ENCODE measurements at regions not wholly inside any gene's neighbourhood (a gene's known extent, or its start where the extent isn't known, plus 50 kb on each side); places are given as distances from the start of the nearest gene placed in this dataset.

GRCh38 chr20:21812379-21812778 is 106.9 kb downstream of the PAX1 start:
- Histone ChIP-seq H3K4me3 (no peak overlapping the region), H3K27ac (no peak overlapping the region)
- TF ChIP-seq CTCF (IDR thresholded peaks at IDR 0.05): no peak
- DNase-seq (ENCODE audit: low spot score): no peak

DNA sequence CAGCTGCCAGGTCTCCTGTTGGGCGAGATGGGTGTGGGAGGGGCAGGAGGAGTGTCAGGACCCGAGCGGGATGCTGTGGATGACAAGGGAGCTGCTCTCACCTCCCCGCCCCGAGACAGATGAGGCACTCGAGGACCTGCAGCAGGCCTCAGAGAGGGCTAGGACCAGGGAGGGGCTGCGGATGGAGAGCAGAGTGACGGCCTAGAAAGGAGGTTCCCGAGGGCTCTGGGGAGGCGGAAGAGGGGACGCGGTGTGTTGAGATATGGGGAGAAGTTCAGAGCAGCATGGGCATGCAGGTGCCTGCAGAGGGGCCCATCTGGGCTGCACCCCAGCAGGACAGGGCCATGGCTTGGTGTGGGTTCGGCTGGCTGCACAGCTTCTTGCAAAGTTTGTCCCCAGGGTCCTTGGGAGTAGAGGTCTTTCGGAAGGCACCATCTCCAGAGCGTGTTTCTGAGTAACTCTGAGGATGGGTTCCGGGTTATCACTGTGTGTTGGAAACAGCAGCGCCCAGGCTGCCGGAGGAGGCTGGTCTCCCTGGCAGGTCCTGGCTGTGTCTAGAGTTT is 104.6 kb downstream of the PAX1 start:
- no peak overlapping the region for H3K4me3 ChIP-seq
- DNase-seq (ENCODE audit: low spot score): peak; percentile 52
- TF ChIP-seq CTCF (IDR thresholded peaks at IDR 0.05): no peak

DNA sequence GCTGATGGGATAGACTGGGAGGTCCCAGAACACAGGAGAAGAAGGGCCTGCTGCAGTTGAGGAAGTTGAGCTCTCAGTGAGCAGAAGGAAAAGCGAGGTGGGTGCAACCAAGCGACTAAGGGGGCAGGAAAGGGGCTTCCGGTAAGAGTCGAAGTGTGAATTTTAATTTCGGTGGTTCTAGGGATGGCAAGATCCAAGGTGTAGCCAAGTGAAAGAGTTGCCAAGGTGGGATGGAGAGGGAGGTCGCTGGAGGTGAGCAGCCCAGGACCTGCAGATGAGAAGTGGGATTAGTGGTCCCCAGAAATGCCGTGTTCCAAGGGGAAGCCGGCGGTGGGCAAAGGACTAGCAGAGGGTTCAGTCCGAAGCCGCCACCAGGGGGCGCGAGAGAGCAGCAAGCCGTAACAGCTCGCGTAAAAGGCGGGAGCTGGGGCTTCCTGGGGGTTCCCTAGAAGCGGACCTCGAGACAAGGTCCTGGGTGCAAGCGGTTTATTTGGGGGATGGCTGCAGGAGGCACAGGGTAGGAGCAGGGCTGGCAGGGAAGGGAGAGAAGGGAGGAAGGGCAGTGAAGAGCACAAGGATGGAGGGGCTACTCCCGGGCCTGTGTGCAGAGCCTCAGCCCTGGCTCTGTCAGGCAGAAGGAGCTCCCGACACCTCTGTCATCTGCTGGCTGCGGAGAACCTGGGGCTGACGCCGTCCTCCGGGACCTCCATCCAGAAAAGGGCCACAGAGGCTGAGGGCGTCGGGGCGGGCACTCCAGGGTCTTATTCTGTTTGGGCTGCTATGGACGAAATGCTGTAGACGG is 103.6 kb downstream of the PAX1 start:
- H3K27ac ChIP-seq: no peak overlapping the region
- TF ChIP-seq CTCF (IDR thresholded peaks at IDR 0.05): peak; percentile 47
- peak; percentile 60 for DNase-seq (ENCODE audit: low spot score)
- H3K4me3 ChIP-seq: no peak overlapping the region

More for the DNA sequence above, 104.6 kb downstream of the PAX1 start:
- no peak overlapping the region for H3K27ac ChIP-seq

GRCh38 chr20:21808139-21808538 is 102.7 kb downstream of the PAX1 start:
- peak; percentile 26 for DNase-seq (ENCODE audit: low spot score)
- Histone ChIP-seq H3K4me3 (no peak overlapping the region), H3K27ac (no peak overlapping the region)
- TF ChIP-seq CTCF (IDR thresholded peaks at IDR 0.05): no peak

DNA sequence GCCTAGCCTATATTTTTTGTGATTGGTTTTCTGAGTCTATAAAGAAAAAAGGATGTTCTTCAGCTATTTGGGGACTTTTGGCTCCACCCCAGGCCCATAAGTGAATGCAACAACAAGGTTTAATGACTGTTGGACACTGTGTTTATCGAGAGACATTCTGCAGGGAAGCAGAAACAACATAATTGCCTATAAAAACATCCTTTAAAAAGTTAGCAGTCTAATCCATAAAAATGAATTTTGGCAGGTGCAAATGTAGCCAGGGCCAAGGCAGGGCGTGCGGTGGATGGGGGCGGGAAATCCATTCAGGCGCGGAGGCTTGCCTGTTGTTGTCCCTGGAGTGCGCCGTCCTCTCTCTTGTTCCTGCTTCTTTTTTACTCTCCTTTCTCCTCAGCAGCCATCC is 99.3 kb downstream of the PAX1 start:
- H3K4me3 ChIP-seq: no peak overlapping the region
- TF ChIP-seq CTCF (IDR thresholded peaks at IDR 0.05): no peak
- DNase-seq (ENCODE audit: low spot score): no peak
- no peak overlapping the region for H3K27ac ChIP-seq

DNA sequence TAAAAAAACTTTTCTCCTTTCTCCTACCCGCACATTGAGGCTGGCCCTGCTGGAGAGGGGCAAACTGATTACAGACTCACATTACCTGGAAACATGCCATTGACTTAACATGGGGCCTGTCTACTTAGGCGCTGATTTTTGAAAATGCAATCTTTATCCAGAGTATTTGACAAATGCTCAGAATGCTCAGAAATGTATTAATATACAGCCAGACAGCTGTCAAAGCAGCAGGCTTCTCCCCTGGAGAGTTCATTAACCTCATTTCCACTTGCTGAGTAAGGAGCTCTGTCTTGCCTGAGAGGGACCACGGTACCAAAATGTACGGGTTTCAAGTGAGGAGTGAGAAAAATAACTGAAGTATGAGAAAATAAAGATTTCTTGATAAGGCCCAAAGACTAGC is 95.7 kb downstream of the PAX1 start:
- Histone ChIP-seq H3K4me3 (no peak overlapping the region), H3K27ac (no peak overlapping the region)
- no peak for TF ChIP-seq CTCF (IDR thresholded peaks at IDR 0.05)
- peak; percentile 26 for DNase-seq (ENCODE audit: low spot score)

DNA sequence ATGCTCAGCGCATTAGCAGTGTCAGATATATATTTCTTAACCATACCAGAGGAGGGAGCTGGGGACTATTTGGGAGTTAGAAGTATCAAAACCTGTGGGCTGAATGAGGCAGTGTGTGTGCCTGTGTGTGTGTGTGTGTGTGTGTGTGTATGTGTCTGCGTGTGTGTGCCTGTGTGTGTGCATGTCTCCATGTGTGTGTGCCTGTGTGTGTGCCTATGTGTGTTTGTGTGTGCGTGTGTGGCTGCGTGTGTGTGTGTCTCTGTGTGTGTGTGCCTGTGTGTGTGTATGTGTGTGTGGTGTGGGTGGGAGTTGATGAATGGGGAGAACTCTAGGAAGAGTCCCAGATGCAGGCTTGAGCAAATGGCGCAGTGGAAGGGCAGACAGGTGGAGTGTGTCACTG is 92.9 kb downstream of the PAX1 start:
- TF ChIP-seq CTCF (IDR thresholded peaks at IDR 0.05): no peak
- no peak for DNase-seq (ENCODE audit: low spot score)
- Histone ChIP-seq H3K27ac (no peak overlapping the region), H3K4me3 (no peak overlapping the region)

Data from coronary artery (tissue), 2 donors.